Uterus (tissue), 2 donors: ENCODE measurements at regions not wholly inside any gene's neighbourhood (a gene's known extent, or its start where the extent isn't known, plus 50 kb on each side); places are given as distances from the start of the nearest gene placed in this dataset.

Source experiments
- CTCF ChIP-seq, 4 experiments: fragments of 200-600 bp in 2 of 4; fragments of 450-650 bp in 2 of 4; sonication (generic) in 2 of 4; IDR thresholded peaks; one replicate each; pipeline ENCODE4 v1.5.1; 2016 to 2019; ENCODE audit warnings: antibody characterized with exemption in 4 of 4, mild to moderate bottlenecking in 2 of 4, moderate library complexity in 1 of 4
- POLR2A ChIP-seq, 2 donors: fragments of 450-650 bp; IDR thresholded peaks; one replicate each; pipeline ENCODE4 v1.6.1; 2016; ENCODE audit warnings: antibody characterized with exemption in 2 of 2, mild to moderate bottlenecking in 1 of 2, moderate library complexity in 1 of 2

GRCh38 chr21:15221799-15222386 is 157.1 kb upstream of the NRIP1 start:
- TF ChIP-seq CTCF (IDR thresholded peaks at IDR 0.05) = no peak
- TF ChIP-seq POLR2A (IDR thresholded peaks at IDR 0.05) = no peak
